GM10248 (cell line): ENCODE measurements at regions not wholly inside any gene's neighbourhood (a gene's known extent, or its start where the extent isn't known, plus 50 kb on each side); places are given as distances from the start of the nearest gene placed in this dataset.

ENCODE experiments used
- CTCF ChIA-PET: fragments of 300-600 bp; sonication (Branson Sonifier 250); formaldehyde crosslinking; extraction: SDS; loops from one replicate; lab custom pipeline; 2021; ENCODE audit warnings: antibody characterized with exemption; lab: Yijun Ruan, JAX
- POLR2A ChIA-PET: fragments of 350-650 bp; sonication (Branson Sonifier 250); formaldehyde crosslinking; extraction: SDS; loops from one replicate; lab custom pipeline; 2020; ENCODE audit warnings: antibody characterized with exemption; lab: Yijun Ruan, JAX
- DNase-seq: peaks from one replicate; pipeline ENCODE4 v3.0.0; 2012; ENCODE audit errors: extremely low spot score
- TF ChIP-seq, protein P1 (sequence below): IDR thresholded peaks from 2 replicates; pipeline ENCODE4 v1.5.1; 2012; ENCODE audit warnings: mild to moderate bottlenecking, low read depth; ENCODE audit errors: extremely low read depth, missing control alignments, control extremely low read depth

- TF ChIP-seq, protein P1, sequence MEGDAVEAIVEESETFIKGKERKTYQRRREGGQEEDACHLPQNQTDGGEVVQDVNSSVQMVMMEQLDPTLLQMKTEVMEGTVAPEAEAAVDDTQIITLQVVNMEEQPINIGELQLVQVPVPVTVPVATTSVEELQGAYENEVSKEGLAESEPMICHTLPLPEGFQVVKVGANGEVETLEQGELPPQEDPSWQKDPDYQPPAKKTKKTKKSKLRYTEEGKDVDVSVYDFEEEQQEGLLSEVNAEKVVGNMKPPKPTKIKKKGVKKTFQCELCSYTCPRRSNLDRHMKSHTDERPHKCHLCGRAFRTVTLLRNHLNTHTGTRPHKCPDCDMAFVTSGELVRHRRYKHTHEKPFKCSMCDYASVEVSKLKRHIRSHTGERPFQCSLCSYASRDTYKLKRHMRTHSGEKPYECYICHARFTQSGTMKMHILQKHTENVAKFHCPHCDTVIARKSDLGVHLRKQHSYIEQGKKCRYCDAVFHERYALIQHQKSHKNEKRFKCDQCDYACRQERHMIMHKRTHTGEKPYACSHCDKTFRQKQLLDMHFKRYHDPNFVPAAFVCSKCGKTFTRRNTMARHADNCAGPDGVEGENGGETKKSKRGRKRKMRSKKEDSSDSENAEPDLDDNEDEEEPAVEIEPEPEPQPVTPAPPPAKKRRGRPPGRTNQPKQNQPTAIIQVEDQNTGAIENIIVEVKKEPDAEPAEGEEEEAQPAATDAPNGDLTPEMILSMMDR, result no peak
- CTCF ChIA-PET, result no interaction called here
Measured at GRCh38 chr15:54998661-54999060, 198.1 kb downstream of the RSL24D1 start.

DNA sequence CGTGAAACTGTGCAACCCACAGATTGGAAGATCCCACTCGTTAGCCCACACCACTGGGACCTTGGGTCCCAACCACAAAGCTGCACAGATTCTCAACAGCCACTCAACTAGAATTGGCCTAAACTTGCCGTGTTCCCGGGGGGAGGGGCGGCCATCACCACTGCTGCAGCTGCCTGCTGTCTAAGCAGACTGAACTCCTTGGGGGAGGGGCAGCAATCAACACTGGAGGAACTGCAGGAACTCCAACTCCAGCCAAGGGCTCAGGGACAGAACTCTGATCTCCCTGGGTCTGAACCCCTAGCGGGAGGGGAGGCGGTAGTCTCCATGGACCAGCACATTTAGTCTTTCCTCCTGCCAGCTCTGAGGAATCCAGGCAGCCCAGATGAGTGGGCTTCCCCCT lies 205.9 kb downstream of the RSL24D1 start:
- TF ChIP-seq, protein P1, result no peak
- POLR2A ChIA-PET, result no interaction called here
- CTCF ChIA-PET, result no interaction called here
- DNase-seq, result no peak

More at GRCh38 chr15:54998661-54999060, 198.1 kb downstream of the RSL24D1 start:
- no peak for DNase-seq
- POLR2A ChIA-PET, result no interaction called here

- ChIA-PET POLR2A (no interaction called here), CTCF (no interaction called here)
- DNase-seq, result no peak
- TF ChIP-seq, protein P1, result no peak
Measured at GRCh38 chr15:54987881-54988280, 208.9 kb downstream of the RSL24D1 start.

DNA sequence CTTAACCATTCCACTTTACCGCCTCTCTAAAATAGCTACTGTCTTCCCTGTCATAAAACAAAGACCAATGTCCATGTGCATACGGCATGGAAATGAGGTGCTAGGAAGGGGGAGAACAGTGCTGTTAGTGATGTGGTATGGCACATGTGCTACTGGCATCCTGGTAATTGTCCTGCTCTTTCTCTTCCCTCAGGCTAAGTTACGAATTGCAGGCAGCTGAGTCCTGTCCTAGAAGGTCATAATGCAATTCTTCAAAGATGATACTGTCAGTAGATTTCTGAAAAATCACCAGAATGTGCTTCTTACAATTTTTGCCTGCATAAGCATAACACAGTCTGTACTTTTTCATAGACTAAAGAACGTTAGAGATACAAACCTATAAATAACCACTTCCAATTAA lies 216.8 kb downstream of the RSL24D1 start:
- ChIA-PET POLR2A (no interaction called here), CTCF (no interaction called here)
- DNase-seq, result no peak
- TF ChIP-seq, protein P1, result no peak

DNA sequence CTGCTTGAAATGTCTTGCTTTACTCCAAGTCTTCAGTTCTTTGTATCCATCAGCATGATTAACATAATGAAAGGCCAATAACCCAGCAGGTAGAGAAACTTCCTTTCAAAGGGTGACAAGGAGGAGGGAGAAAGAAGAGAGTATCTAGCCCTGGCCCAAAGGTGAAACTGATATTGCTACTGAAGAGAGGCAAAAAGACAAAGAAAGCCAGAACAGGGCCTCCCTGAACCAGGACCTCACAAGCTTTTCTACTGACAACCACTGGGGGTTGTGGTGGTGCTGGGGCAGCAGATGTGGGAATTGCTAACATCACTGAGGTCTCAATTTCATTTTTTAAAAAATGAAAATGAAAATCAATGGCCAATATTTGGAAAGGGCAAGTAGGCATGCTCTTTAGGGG lies 234.1 kb downstream of the RSL24D1 start:
- ChIA-PET CTCF (interaction anchor here (1.2 kb wide), 1 partner anchor 8 kb away, joined by 6 read pairs; no protein-coding TSS in a partner anchor), POLR2A (no interaction called here)
- TF ChIP-seq, protein P1, result no peak
- DNase-seq, result no peak

DNA sequence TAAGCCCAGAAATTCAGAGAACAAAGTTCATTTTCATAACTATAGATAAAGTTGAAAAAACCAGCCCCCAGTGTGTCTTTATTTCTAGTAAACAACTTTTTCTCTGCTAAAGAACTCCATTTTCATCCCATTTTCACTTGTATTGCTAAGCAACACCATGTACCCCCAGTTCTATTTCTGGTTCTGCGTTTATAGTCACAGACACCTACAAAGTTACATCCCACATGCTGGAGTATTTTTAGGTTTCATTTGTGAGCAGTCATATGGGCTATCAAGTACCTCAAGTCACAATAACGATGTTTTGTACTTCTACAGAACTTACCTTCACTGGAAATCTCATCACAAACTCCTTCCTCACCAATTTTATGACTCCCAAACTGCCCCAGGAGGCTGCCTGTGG lies 236.5 kb downstream of the RSL24D1 start:
- CTCF ChIA-PET, result no interaction called here
- no peak for DNase-seq
- TF ChIP-seq, protein P1, result no peak
- POLR2A ChIA-PET, result no interaction called here

DNA sequence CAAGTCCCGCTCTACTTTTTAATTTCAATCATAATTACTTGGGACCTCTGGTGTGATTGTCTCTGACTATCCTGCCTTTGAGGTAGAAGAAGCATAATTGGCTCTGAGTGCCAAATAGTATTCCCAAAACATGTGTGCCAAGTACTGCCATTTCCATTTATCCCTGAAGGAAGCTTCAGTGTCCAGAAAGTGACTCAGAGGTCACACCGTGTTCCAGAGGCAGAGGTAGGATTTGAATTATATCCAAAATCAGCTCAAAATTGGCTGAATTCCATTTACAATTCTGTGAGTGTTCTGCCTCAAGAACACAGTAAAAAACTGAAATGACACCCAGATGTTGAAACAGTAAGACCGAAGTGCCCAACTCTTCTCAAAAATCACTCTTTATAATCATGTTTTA lies 255.3 kb downstream of the RSL24D1 start:
- POLR2A ChIA-PET, result no interaction called here
- DNase-seq, result no peak
- TF ChIP-seq, protein P1, result no peak
- CTCF ChIA-PET, result no interaction called here
